ENCODE measurements at regions not wholly inside any gene's neighbourhood (a gene's known extent, or its start where the extent isn't known, plus 50 kb on each side); places are given as distances from the start of the nearest gene placed in this dataset.

DNA sequence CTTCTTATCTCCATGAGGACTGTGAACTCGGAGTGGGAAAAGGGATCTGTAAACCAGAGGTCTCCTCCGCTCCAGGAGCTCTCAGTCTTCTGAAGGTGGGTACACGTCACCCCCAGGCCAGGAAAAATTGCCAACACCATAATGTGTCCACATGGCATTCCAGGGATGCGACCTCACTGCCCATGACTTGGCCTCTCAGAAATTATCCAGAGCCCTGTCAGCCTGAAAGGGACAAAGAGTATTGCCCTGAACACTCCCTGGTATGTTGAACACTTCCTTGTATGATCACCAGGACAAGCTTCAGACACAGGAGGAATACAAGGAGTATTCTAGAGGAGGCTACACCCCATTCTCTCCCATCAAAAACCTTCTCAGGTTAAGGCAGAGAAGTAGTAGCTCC, 81.0 kb upstream of the SLC7A1 start:
- Histone ChIP-seq H3K9me3 (ENCODE audit: control insufficient read depth in 3 of 3, low read length in 3 of 3) (no peaks in the 10 kb centered on the region), H3K4me3 (ENCODE audit: low read length in 3 of 3) (no peak overlapping the region), H3K27ac (ENCODE audit: low read depth, low read length) (no peak overlapping the region), H3K36me3 (ENCODE audit: control insufficient read depth in 3 of 3, insufficient read depth in 3 of 3, low read length in 3 of 3) (no peaks in the 10 kb centered on the region), H3K9ac (ENCODE audit: low read depth in 1 of 3, low read length in 3 of 3) (no peak overlapping the region), H3K4me1 (ENCODE audit: control insufficient read depth in 3 of 3, insufficient read depth in 3 of 3, low read length in 3 of 3) (no peaks in the 10 kb centered on the region), H3K27me3 (ENCODE audit: control insufficient read depth in 3 of 3, insufficient read depth in 3 of 3, low read length in 3 of 3) (no peaks in the 10 kb centered on the region)

- H3K9ac ChIP-seq (ENCODE audit: low read depth in 1 of 3, low read length in 3 of 3): no peak overlapping the region
- H3K4me1 ChIP-seq (ENCODE audit: control insufficient read depth in 3 of 3, insufficient read depth in 3 of 3, low read length in 3 of 3): no peaks in the 10 kb centered on the region
- H3K27ac ChIP-seq (ENCODE audit: low read depth, low read length): no peak overlapping the region
- no peak overlapping the region for H3K4me3 ChIP-seq (ENCODE audit: low read length in 3 of 3)
- no peaks in the 10 kb centered on the region for H3K36me3 ChIP-seq (ENCODE audit: control insufficient read depth in 3 of 3, insufficient read depth in 3 of 3, low read length in 3 of 3)
- no peaks in the 10 kb centered on the region for H3K27me3 ChIP-seq (ENCODE audit: control insufficient read depth in 3 of 3, insufficient read depth in 3 of 3, low read length in 3 of 3)
- no peaks in the 10 kb centered on the region for H3K9me3 ChIP-seq (ENCODE audit: control insufficient read depth in 3 of 3, low read length in 3 of 3)
Observed at GRCh38 chr13:29674532-29674931, 79.0 kb upstream of the SLC7A1 start.

GRCh38 chr13:29664591-29664990, 69.1 kb upstream of the SLC7A1 start:
- Histone ChIP-seq H3K27ac (ENCODE audit: low read depth, low read length) (no peak overlapping the region), H3K9ac (ENCODE audit: low read depth in 1 of 3, low read length in 3 of 3) (no peak overlapping the region), H3K36me3 (ENCODE audit: control insufficient read depth in 3 of 3, insufficient read depth in 3 of 3, low read length in 3 of 3) (no peaks in the 10 kb centered on the region), H3K27me3 (ENCODE audit: control insufficient read depth in 3 of 3, insufficient read depth in 3 of 3, low read length in 3 of 3) (no peaks in the 10 kb centered on the region), H3K9me3 (ENCODE audit: control insufficient read depth in 3 of 3, low read length in 3 of 3) (no peaks in the 10 kb centered on the region), H3K4me3 (ENCODE audit: low read length in 3 of 3) (no peak overlapping the region), H3K4me1 (ENCODE audit: control insufficient read depth in 3 of 3, insufficient read depth in 3 of 3, low read length in 3 of 3) (no peaks in the 10 kb centered on the region)

DNA sequence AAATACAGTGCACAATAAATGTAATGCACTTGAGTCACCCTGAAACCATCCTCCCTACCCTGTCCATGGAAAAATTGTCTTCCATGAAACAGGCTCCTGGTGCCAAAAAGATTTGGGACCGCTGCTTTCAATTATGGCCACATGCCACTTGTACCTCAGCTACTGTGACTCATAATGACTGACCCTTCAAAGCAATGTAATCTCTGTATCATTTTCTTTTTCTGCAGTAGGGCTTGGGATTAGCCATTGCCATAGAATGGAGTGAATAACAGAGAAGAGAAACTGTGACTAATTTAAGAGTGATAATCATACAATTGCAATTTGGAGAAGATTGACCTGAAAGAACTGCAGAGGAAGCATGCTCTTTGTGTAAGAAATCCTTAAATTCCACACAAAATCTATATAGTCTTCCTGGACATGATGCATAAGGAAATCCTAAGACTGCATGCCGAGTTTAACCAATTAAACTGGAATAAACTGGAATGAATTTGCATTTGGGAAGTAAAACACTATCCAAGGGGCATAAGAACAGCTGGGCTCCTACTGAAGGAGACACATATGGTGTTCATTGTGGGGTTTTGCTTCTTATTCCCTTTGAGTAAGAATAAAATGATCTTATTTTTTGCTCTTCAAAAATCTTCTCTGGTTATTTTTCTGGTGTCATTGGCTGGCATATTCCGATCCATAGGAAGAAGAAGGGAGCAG, 59.5 kb upstream of the SLC7A1 start:
- no peaks in the 10 kb centered on the region for H3K27me3 ChIP-seq (ENCODE audit: control insufficient read depth in 3 of 3, insufficient read depth in 3 of 3, low read length in 3 of 3)
- no peaks in the 10 kb centered on the region for H3K36me3 ChIP-seq (ENCODE audit: control insufficient read depth in 3 of 3, insufficient read depth in 3 of 3, low read length in 3 of 3)
- no peak overlapping the region for H3K4me3 ChIP-seq (ENCODE audit: low read length in 3 of 3)
- H3K9ac ChIP-seq (ENCODE audit: low read depth in 1 of 3, low read length in 3 of 3): no peak overlapping the region
- no peak overlapping the region for H3K27ac ChIP-seq (ENCODE audit: low read depth, low read length)
- H3K9me3 ChIP-seq (ENCODE audit: control insufficient read depth in 3 of 3, low read length in 3 of 3): no peaks in the 10 kb centered on the region
- H3K4me1 ChIP-seq (ENCODE audit: control insufficient read depth in 3 of 3, insufficient read depth in 3 of 3, low read length in 3 of 3): no peaks in the 10 kb centered on the region

DNA sequence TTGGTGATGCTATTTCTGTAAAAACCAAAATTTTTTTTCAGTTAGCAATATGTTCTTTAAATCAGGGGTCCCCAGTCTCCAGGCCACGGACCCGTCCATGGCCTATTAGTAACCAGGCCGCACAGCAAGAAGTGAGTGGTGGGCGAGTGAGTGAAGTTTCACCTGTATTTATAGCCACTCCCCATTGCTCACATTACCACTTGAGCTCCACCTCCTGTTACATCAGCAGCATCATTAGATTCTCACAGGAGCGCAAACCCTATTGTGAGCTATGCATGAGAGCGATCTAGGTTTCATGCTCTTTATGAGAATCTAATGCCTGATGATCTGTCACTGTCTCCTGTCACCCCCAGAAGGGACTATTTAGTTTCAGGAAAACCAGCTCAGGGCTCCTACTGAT, 58.9 kb upstream of the SLC7A1 start:
- Histone ChIP-seq H3K36me3 (ENCODE audit: control insufficient read depth in 3 of 3, insufficient read depth in 3 of 3, low read length in 3 of 3) (no peaks in the 10 kb centered on the region), H3K27ac (ENCODE audit: low read depth, low read length) (no peak overlapping the region), H3K9ac (ENCODE audit: low read depth in 1 of 3, low read length in 3 of 3) (no peak overlapping the region), H3K4me1 (ENCODE audit: control insufficient read depth in 3 of 3, insufficient read depth in 3 of 3, low read length in 3 of 3) (no peaks in the 10 kb centered on the region), H3K27me3 (ENCODE audit: control insufficient read depth in 3 of 3, insufficient read depth in 3 of 3, low read length in 3 of 3) (no peaks in the 10 kb centered on the region), H3K9me3 (ENCODE audit: control insufficient read depth in 3 of 3, low read length in 3 of 3) (no peaks in the 10 kb centered on the region), H3K4me3 (ENCODE audit: low read length in 3 of 3) (no peak overlapping the region)

DNA sequence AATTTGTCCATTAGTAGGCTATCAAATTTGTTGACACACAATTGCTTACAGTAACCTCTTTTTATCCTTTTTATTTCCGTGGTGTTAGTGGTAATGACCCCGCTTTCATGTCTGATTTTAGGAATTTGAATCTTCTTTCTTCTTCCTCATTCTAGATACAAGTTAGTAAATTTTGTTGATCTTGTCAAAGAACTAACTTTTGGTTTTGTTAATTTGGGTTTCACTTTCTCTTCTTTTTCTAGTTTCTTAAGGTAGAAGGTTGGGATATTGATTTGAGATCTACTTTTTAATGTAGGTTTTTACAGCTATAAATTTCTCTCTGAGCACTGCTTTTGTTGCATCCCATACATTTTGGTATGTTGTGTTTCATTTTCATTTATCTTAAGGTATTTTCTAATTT, 53.3 kb upstream of the SLC7A1 start:
- no peak overlapping the region for H3K27ac ChIP-seq (ENCODE audit: low read depth, low read length)
- no peaks in the 10 kb centered on the region for H3K36me3 ChIP-seq (ENCODE audit: control insufficient read depth in 3 of 3, insufficient read depth in 3 of 3, low read length in 3 of 3)
- H3K4me3 ChIP-seq (ENCODE audit: low read length in 3 of 3): no peak overlapping the region
- H3K4me1 ChIP-seq (ENCODE audit: control insufficient read depth in 3 of 3, insufficient read depth in 3 of 3, low read length in 3 of 3): no peaks in the 10 kb centered on the region
- no peaks in the 10 kb centered on the region for H3K27me3 ChIP-seq (ENCODE audit: control insufficient read depth in 3 of 3, insufficient read depth in 3 of 3, low read length in 3 of 3)
- H3K9me3 ChIP-seq (ENCODE audit: control insufficient read depth in 3 of 3, low read length in 3 of 3): no peaks in the 10 kb centered on the region
- no peak overlapping the region for H3K9ac ChIP-seq (ENCODE audit: low read depth in 1 of 3, low read length in 3 of 3)
